OCI-LY7 (cell line): ENCODE measurements at regions not wholly inside any gene's neighbourhood (a gene's known extent, or its start where the extent isn't known, plus 50 kb on each side); places are given as distances from the start of the nearest gene placed in this dataset.

ENCODE experiments used
- CTCF ChIP-seq: fragments of 200-600 bp; sonication (generic); conservative IDR thresholded peaks from 2 replicates; pipeline ENCODE4 v1.5.1; 2014; ENCODE audit warnings: mild to moderate bottlenecking, antibody characterized with exemption, low read length, moderate library complexity, mixed read lengths
- EZH2phosphoT487 ChIP-seq: fragments of 200-600 bp; sonication (generic); IDR thresholded peaks from 2 replicates; pipeline ENCODE4 v1.6.1; 2018; ENCODE audit warnings: low read depth, borderline replicate concordance, mild to moderate bottlenecking, mixed run types, antibody characterized with exemption, low read length, moderate library complexity, mixed read lengths

GRCh38 chr9:126113176-126113575, 213.5 kb upstream of the MVB12B start:
- no peak for TF ChIP-seq CTCF
- no peak for TF ChIP-seq EZH2phosphoT487
